ENCODE measurements at regions not wholly inside any gene's neighbourhood (a gene's known extent, or its start where the extent isn't known, plus 50 kb on each side); places are given as distances from the start of the nearest gene placed in this dataset.

DNA sequence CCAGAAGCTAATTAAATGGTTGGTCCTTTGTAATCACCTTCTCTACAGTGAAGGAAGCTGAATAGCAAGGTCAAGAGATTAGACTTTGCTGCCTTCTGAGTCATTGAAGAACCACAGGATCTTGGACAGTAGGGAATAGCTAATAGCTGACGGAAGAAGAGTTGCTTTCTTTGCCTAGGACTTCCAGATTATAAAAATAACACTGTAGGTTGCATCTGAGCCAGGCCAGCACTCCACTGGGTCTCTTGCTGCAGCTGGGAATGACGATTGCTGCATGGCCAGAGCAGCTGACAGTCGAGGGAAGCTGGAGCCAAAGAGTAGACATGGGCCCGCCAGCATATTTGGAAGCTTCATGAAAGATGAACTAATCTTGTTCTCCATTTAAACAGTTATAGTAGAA lies 81.5 kb upstream of the KCNMB2 start:
- no TSS peak for BruUV-seq (replicated peaks)
- Histone ChIP-seq H4K20me1 (replicated peaks; ENCODE audit: control insufficient read depth, extremely low read depth, insufficient read depth, low read length) (no peaks in the 10 kb centered on the region), H2AFZ (ENCODE audit: low read depth, low read length) (no peak overlapping the region), H3K27me3 (ENCODE audit: control insufficient read depth in 2 of 2, insufficient read depth in 2 of 2, low read length in 2 of 2) (peaks cover 0 to 4% of the 10 kb centered on the region in 2 experiments), H3K4me2 (ENCODE audit: insufficient read depth, low read length) (no peak overlapping the region), H3K4me3 (replicated peaks in 1 of 3; ENCODE audit: insufficient read depth in 1 of 3, low read depth in 1 of 3, low read length in 3 of 3) (no peak overlapping the region), H3K27ac (ENCODE audit: insufficient read depth, low read depth, low read length) (no peak overlapping the region), H3K79me2 (ENCODE audit: control insufficient read depth, insufficient read depth, low read length) (no peaks in the 10 kb centered on the region), H3K9me3 (replicated peaks; ENCODE audit: control insufficient read depth, insufficient read depth, low read length) (no peaks in the 10 kb centered on the region), H3K4me1 (ENCODE audit: control insufficient read depth, extremely low read depth, insufficient read depth, low read length) (no peaks in the 10 kb centered on the region), H3K9ac (replicated peaks; ENCODE audit: extremely low read depth, insufficient read depth, low read length) (no peak overlapping the region), H3K36me3 (ENCODE audit: control insufficient read depth in 2 of 2, extremely low read depth in 1 of 2, insufficient read depth in 2 of 2, low read length in 2 of 2) (no peaks in the 10 kb centered on the region), H3K9me1 (replicated peaks; ENCODE audit: control insufficient read depth, extremely low read depth, insufficient read depth, low read length) (no peaks in the 10 kb centered on the region)
- FAIRE-seq: no peak
- TF ChIP-seq FOS (IDR thresholded peaks at IDR 0.05; ENCODE audit: borderline replicate concordance, insufficient read depth, low read length) (no peak), GATA2 (IDR thresholded peaks at IDR 0.05; ENCODE audit: insufficient read depth, insufficient read length, low read depth, low read length) (no peak), POLR2A (IDR thresholded peaks at IDR 0.05; ENCODE audit: low read depth, low read length) (no peak), JUN (IDR thresholded peaks at IDR 0.05; ENCODE audit: borderline replicate concordance, insufficient read depth, insufficient read length, low read depth) (no peak), EZH2 (IDR thresholded peaks at IDR 0.05; ENCODE audit: borderline replicate concordance, low read depth, low read length, severe bottlenecking) (no peak), MYC (IDR thresholded peaks at IDR 0.05; ENCODE audit: low read depth, low read length) (no peak), POLR2AphosphoS5 (IDR thresholded peaks at IDR 0.05; ENCODE audit: insufficient read depth, low read depth, low read length) (no peak)
- TF ChIP-seq, protein P1, sequence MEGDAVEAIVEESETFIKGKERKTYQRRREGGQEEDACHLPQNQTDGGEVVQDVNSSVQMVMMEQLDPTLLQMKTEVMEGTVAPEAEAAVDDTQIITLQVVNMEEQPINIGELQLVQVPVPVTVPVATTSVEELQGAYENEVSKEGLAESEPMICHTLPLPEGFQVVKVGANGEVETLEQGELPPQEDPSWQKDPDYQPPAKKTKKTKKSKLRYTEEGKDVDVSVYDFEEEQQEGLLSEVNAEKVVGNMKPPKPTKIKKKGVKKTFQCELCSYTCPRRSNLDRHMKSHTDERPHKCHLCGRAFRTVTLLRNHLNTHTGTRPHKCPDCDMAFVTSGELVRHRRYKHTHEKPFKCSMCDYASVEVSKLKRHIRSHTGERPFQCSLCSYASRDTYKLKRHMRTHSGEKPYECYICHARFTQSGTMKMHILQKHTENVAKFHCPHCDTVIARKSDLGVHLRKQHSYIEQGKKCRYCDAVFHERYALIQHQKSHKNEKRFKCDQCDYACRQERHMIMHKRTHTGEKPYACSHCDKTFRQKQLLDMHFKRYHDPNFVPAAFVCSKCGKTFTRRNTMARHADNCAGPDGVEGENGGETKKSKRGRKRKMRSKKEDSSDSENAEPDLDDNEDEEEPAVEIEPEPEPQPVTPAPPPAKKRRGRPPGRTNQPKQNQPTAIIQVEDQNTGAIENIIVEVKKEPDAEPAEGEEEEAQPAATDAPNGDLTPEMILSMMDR (IDR thresholded peaks at IDR 0.05; ENCODE audit: extremely low read depth in 1 of 2, insufficient read depth in 1 of 2, low read depth in 1 of 2, low read length in 2 of 2): no peak
- intact Hi-C loops (cut with micrococcal nuclease) (no loop called here), dilution Hi-C loops (cut with MboI; ENCODE audit: extremely low pct_ligation_motif_present, low sequenced_read_pairs) (no loop called here)
- CTCF ChIA-PET: interaction anchor here (1.2 to 1.4 kb wide), 2 partner anchors 10 to 11 kb away, joined by 3 to 6 read pairs; no protein-coding TSS in a partner anchor
- POLR2A ChIA-PET: no interaction called here
- DNase-seq (ENCODE audit: low read depth, low spot score): no peak
